ENCODE measurements at regions not wholly inside any gene's neighbourhood (a gene's known extent, or its start where the extent isn't known, plus 50 kb on each side); places are given as distances from the start of the nearest gene placed in this dataset.

GRCh38 chrX:3219667-3220066 is 126.8 kb downstream of the MXRA5 start:
- H3K4me3 ChIP-seq (ENCODE audit: control insufficient read depth, low read depth, low read length): no peak overlapping the region
- no peak for TF ChIP-seq CTCF (IDR thresholded peaks at IDR 0.05; ENCODE audit: control insufficient read depth, insufficient read depth, low read depth, low read length, missing control alignments)
- DNase-seq (ENCODE audit: low read depth): no peak

GRCh38 chrX:3219231-3219630 is 127.2 kb downstream of the MXRA5 start:
- TF ChIP-seq CTCF (IDR thresholded peaks at IDR 0.05; ENCODE audit: control insufficient read depth, insufficient read depth, low read depth, low read length, missing control alignments): no peak
- no peak for DNase-seq (ENCODE audit: low read depth)

GRCh38 chrX:3218442-3218841 is 128.0 kb downstream of the MXRA5 start:
- DNase-seq (ENCODE audit: low read depth): no peak
- TF ChIP-seq CTCF (IDR thresholded peaks at IDR 0.05; ENCODE audit: control insufficient read depth, insufficient read depth, low read depth, low read length, missing control alignments): no peak
- no peak overlapping the region for H3K4me3 ChIP-seq (ENCODE audit: control insufficient read depth, low read depth, low read length)

More at GRCh38 chrX:3219231-3219630, 127.2 kb downstream of the MXRA5 start:
- no peak overlapping the region for H3K4me3 ChIP-seq (ENCODE audit: control insufficient read depth, low read depth, low read length)

- DNase-seq (ENCODE audit: low read depth): no peak
- TF ChIP-seq CTCF (IDR thresholded peaks at IDR 0.05; ENCODE audit: control insufficient read depth, insufficient read depth, low read depth, low read length, missing control alignments): no peak
These were observed 129.8 kb downstream of the MXRA5 start for GRCh38 chrX:3216581-3217180.

GRCh38 chrX:3215249-3215648 is 131.2 kb downstream of the MXRA5 start:
- DNase-seq (ENCODE audit: low read depth): no peak
- H3K4me3 ChIP-seq (ENCODE audit: control insufficient read depth, low read depth, low read length): no peak overlapping the region
- no peak for TF ChIP-seq CTCF (IDR thresholded peaks at IDR 0.05; ENCODE audit: control insufficient read depth, insufficient read depth, low read depth, low read length, missing control alignments)

More at GRCh38 chrX:3216581-3217180, 129.8 kb downstream of the MXRA5 start:
- H3K4me3 ChIP-seq (ENCODE audit: control insufficient read depth, low read depth, low read length): no peak overlapping the region

- DNase-seq (ENCODE audit: low read depth): no peak
- H3K4me3 ChIP-seq (ENCODE audit: control insufficient read depth, low read depth, low read length): no peak overlapping the region
- no peak for TF ChIP-seq CTCF (IDR thresholded peaks at IDR 0.05; ENCODE audit: control insufficient read depth, insufficient read depth, low read depth, low read length, missing control alignments)
These were observed 140.1 kb downstream of the MXRA5 start for GRCh38 chrX:3206314-3206713.

Data from AG09309 (cell line).